ENCODE measurements at regions not wholly inside any gene's neighbourhood (a gene's known extent, or its start where the extent isn't known, plus 50 kb on each side); places are given as distances from the start of the nearest gene placed in this dataset.

- no peak overlapping the region for H3K27ac ChIP-seq
- TF ChIP-seq CTCF (conservative IDR thresholded peaks at IDR 0.05) (no peak), ZFX (IDR thresholded peaks at IDR 0.05) (no peak)
These were observed 58.7 kb upstream of the APOBEC4 start for GRCh38 chr1:183711741-183712361.

DNA sequence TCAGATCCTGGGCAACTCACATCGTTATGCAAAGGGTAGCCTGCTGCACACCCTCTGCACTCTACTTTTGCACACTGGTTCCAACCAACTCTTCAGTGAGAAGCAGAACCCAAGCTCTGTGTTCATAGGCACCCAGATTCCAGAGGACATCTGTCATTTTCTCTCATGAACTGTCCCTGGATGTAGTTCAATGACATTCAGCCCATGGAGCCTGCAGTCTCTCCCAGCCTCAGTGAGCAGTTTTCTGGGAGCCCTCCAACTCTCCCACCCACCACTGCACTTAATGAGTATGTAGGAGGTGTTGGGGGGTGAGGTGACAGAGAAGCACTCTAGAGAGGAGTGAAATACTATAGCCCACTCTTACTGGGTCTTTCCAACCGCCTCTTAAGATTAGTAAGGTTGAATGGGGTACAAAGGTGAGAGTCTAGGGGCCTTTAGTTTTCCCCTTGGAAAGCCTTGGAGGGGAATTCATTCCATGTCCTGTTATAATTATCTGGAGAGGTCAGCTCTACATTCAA, 58.1 kb upstream of the APOBEC4 start:
- no peak overlapping the region for H3K27ac ChIP-seq
- TF ChIP-seq CTCF (conservative IDR thresholded peaks at IDR 0.05) = no peak

DNA sequence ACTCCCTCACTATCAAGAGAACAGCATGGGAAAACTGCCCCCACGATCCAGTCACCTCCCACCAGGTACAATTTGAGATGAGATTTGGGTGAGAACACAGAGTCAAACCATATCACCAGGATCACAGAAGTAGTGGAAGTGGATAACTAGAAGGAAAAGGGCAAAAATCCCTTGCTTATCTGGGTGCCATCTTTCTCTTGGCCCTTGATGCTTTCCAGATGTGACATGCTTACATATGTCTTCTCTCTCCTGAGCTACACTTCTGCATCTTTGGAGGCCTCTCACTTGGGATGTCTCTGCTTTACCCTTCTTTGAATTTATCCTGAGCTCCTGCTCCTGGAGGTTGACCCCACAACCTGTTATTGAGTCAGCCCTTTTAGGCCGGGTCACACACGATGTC, 57.6 kb upstream of the APOBEC4 start:
- TF ChIP-seq CTCF (conservative IDR thresholded peaks at IDR 0.05) = no peak
- no peak for TF ChIP-seq ZFX (IDR thresholded peaks at IDR 0.05)
- H3K27ac ChIP-seq = no peak overlapping the region

GRCh38 chr1:183710333-183710732, 57.2 kb upstream of the APOBEC4 start:
- no peak overlapping the region for H3K27ac ChIP-seq
- no peak for TF ChIP-seq CTCF (conservative IDR thresholded peaks at IDR 0.05)
- TF ChIP-seq ZFX (IDR thresholded peaks at IDR 0.05) = no peak

DNA sequence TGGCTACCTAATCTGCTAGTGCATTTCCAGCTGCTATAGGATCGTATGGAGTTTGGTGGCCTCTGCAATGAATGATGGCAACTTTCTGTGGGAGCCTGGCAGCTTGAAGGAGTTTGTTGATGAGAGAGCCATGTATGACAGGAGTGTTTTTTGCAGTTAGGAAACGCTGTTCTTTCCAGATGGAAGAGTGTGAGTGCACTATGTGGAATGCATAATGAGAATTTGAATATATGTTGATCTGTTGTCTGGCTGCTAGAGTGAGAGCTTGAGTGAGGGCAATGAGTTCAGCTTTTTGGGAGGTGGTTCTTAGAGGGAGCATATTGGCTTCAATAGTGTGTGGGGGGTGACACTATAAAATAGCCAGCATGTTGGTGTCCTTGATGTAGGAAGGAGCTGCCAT, 51.0 kb upstream of the APOBEC4 start:
- TF ChIP-seq ZFX (IDR thresholded peaks at IDR 0.05) (no peak), CTCF (conservative IDR thresholded peaks at IDR 0.05) (no peak)
- H3K27ac ChIP-seq = no peak overlapping the region

Measured in C4-2B (cell line).